Urinary bladder (tissue), 3 donors: ENCODE measurements at regions not wholly inside any gene's neighbourhood (a gene's known extent, or its start where the extent isn't known, plus 50 kb on each side); places are given as distances from the start of the nearest gene placed in this dataset.

ENCODE experiments used
- DNase-seq: peaks from one replicate; pipeline ENCODE4 v3.0.0-alpha.2; 2015; ENCODE audit errors: extremely low spot score
- H3K27ac ChIP-seq: one replicate; pipeline ENCODE4 v1.5.1; 2013; ENCODE audit warnings: low read depth, mild to moderate bottlenecking, moderate library complexity
- H3K36me3 ChIP-seq: one replicate; pipeline ENCODE4 v1.6.1; 2013; ENCODE audit warnings: mild to moderate bottlenecking, moderate library complexity; ENCODE audit not compliant: insufficient read depth
- H3K4me1 ChIP-seq: one replicate; pipeline ENCODE4 v1.6.1; 2013; ENCODE audit warnings: mild to moderate bottlenecking, moderate library complexity; ENCODE audit not compliant: insufficient read depth
- H3K4me3 ChIP-seq: one replicate; pipeline ENCODE4 v1.5.1; 2013; ENCODE audit warnings: low read depth, low read length
- WGBS: extraction: QIAGEN DNeasy Blood & Tissue Kit; methylation state at CpG from one replicate; pipeline ENCODE4 v1.1.7; 2013; 5-methylcytosine and 5-hydroxymethylcytosine counted together
- donor health status: healthy with polysubstance abuse.
- donor health status: healthy.

- Histone ChIP-seq H3K36me3 (no peaks in the 10 kb centered on the region), H3K4me1 (no peaks in the 10 kb centered on the region), H3K27ac (peak overlapping the region; percentile 29), H3K4me3 (no peak overlapping the region)
- no peak for DNase-seq
- WGBS, result 14% methylated on average over 6 of the region's 6 CpGs
These were observed 71.3 kb downstream of the KLF12 start for GRCh38 chr13:74062933-74063332.

- WGBS, result 26% methylated on average over 3 of the region's 3 CpGs
- no peak overlapping the region for H3K4me3 ChIP-seq
These were observed 72.1 kb downstream of the KLF12 start for GRCh38 chr13:74061926-74062595.

GRCh38 chr13:74056801-74057542, 77.2 kb downstream of the KLF12 start:
- Histone ChIP-seq H3K27ac (no peak overlapping the region), H3K4me3 (no peak overlapping the region), H3K36me3 (no peaks in the 10 kb centered on the region), H3K4me1 (no peaks in the 10 kb centered on the region)
- WGBS, result 48% methylated on average over 5 of the region's 5 CpGs
- no peak for DNase-seq

More at GRCh38 chr13:74061926-74062595, 72.1 kb downstream of the KLF12 start:
- no peaks in the 10 kb centered on the region for H3K36me3 ChIP-seq
- H3K4me1 ChIP-seq, result no peaks in the 10 kb centered on the region
- no peak for DNase-seq
- no peak overlapping the region for H3K27ac ChIP-seq

GRCh38 chr13:74052402-74052928, 81.7 kb downstream of the KLF12 start:
- Histone ChIP-seq H3K4me3 (no peak overlapping the region), H3K4me1 (no peaks in the 10 kb centered on the region), H3K36me3 (no peaks in the 10 kb centered on the region), H3K27ac (no peak overlapping the region)
- DNase-seq, result no peak
- WGBS, result 96% methylated on average over 5 of the region's 5 CpGs

- WGBS, result 80% methylated on average over 5 of the region's 5 CpGs
- Histone ChIP-seq H3K36me3 (no peaks in the 10 kb centered on the region), H3K4me1 (no peaks in the 10 kb centered on the region), H3K27ac (no peak overlapping the region), H3K4me3 (no peak overlapping the region)
- DNase-seq, result no peak
These were observed 85.4 kb downstream of the KLF12 start for GRCh38 chr13:74048756-74049155.

- WGBS, result 69% methylated on average over 4 of the region's 4 CpGs
- Histone ChIP-seq H3K4me3 (no peak overlapping the region), H3K36me3 (no peaks in the 10 kb centered on the region), H3K27ac (no peak overlapping the region), H3K4me1 (no peaks in the 10 kb centered on the region)
- DNase-seq, result peak; percentile 41
These were observed 86.1 kb downstream of the KLF12 start for GRCh38 chr13:74047931-74048600.

GRCh38 chr13:74046431-74046830, 87.8 kb downstream of the KLF12 start:
- Histone ChIP-seq H3K4me1 (no peaks in the 10 kb centered on the region), H3K4me3 (no peak overlapping the region), H3K27ac (no peak overlapping the region), H3K36me3 (no peaks in the 10 kb centered on the region)
- DNase-seq, result no peak

GRCh38 chr13:74045583-74045982, 88.6 kb downstream of the KLF12 start:
- WGBS, result 97% methylated on average over 6 of the region's 6 CpGs
- no peak for DNase-seq
- Histone ChIP-seq H3K4me1 (no peaks in the 10 kb centered on the region), H3K36me3 (no peaks in the 10 kb centered on the region), H3K4me3 (no peak overlapping the region), H3K27ac (no peak overlapping the region)

- Histone ChIP-seq H3K4me3 (no peak overlapping the region), H3K4me1 (no peaks in the 10 kb centered on the region), H3K27ac (no peak overlapping the region), H3K36me3 (no peaks in the 10 kb centered on the region)
- no peak for DNase-seq
- WGBS, result 83% methylated on average over 5 of the region's 5 CpGs
These were observed 91.0 kb downstream of the KLF12 start for GRCh38 chr13:74043237-74043636.

- no peak for DNase-seq
- H3K36me3 ChIP-seq, result no peaks in the 10 kb centered on the region
- no peak overlapping the region for H3K27ac ChIP-seq
- no peak overlapping the region for H3K4me3 ChIP-seq
- no peaks in the 10 kb centered on the region for H3K4me1 ChIP-seq
- 79% methylated on average over 4 of the region's 4 CpGs for WGBS
These were observed 94.0 kb downstream of the KLF12 start for GRCh38 chr13:74040200-74040599.

- H3K36me3 ChIP-seq, result no peaks in the 10 kb centered on the region
- no peaks in the 10 kb centered on the region for H3K4me1 ChIP-seq
- H3K27ac ChIP-seq, result no peak overlapping the region
- WGBS, result 97% methylated on average over 3 of the region's 3 CpGs
- no peak overlapping the region for H3K4me3 ChIP-seq
- DNase-seq, result no peak
These were observed 94.5 kb downstream of the KLF12 start for GRCh38 chr13:74039667-74040066.

GRCh38 chr13:74039154-74039553, 95.0 kb downstream of the KLF12 start:
- no peaks in the 10 kb centered on the region for H3K36me3 ChIP-seq
- WGBS, result 98% methylated on average over 2 of the region's 2 CpGs
- no peak for DNase-seq
- no peak overlapping the region for H3K27ac ChIP-seq
- H3K4me1 ChIP-seq, result no peaks in the 10 kb centered on the region
- no peak overlapping the region for H3K4me3 ChIP-seq

GRCh38 chr13:74037762-74038161, 96.4 kb downstream of the KLF12 start:
- no peak overlapping the region for H3K27ac ChIP-seq
- no peak for DNase-seq
- H3K4me3 ChIP-seq, result no peak overlapping the region
- H3K4me1 ChIP-seq, result no peaks in the 10 kb centered on the region
- H3K36me3 ChIP-seq, result no peaks in the 10 kb centered on the region

- WGBS, result 89% methylated on average over 2 of the region's 2 CpGs
- no peak for DNase-seq
- Histone ChIP-seq H3K4me3 (no peak overlapping the region), H3K4me1 (no peaks in the 10 kb centered on the region), H3K36me3 (no peaks in the 10 kb centered on the region), H3K27ac (no peak overlapping the region)
These were observed 97.8 kb downstream of the KLF12 start for GRCh38 chr13:74036373-74036772.
